H9 (cell line): ENCODE measurements at regions not wholly inside any gene's neighbourhood (a gene's known extent, or its start where the extent isn't known, plus 50 kb on each side); places are given as distances from the start of the nearest gene placed in this dataset.

Source experiments
- DNase-seq: peaks from one replicate; pipeline ENCODE4 v3.0.0-alpha.2; 2017
- H2AFZ ChIP-seq: one replicate; pipeline ENCODE4 v1.6.1; 2013; ENCODE audit warnings: mild to moderate bottlenecking, low read length, control low read depth, moderate library complexity
- H2AK5ac ChIP-seq: 2 replicates; pipeline ENCODE4 v1.6.1; 2013; ENCODE audit warnings: low read length, control low read depth, mixed read lengths; ENCODE audit not compliant: insufficient read length
- H2BK120ac ChIP-seq: one replicate; pipeline ENCODE4 v1.6.1; 2013; ENCODE audit warnings: low read depth, mild to moderate bottlenecking, low read length, control low read depth, inconsistent platforms; ENCODE audit not compliant: poor library complexity, severe bottlenecking
- H2BK12ac ChIP-seq: 2 replicates; pipeline ENCODE4 v1.6.1; 2013; ENCODE audit warnings: low read length, control low read depth, mixed read lengths, low read depth; ENCODE audit not compliant: insufficient read length
- H2BK15ac ChIP-seq: 2 replicates; pipeline ENCODE4 v1.6.1; 2013; ENCODE audit warnings: low read depth, low read length, control low read depth
- H2BK20ac ChIP-seq: one replicate; pipeline ENCODE4 v1.6.1; 2013; ENCODE audit warnings: low read depth, mild to moderate bottlenecking, low read length, control low read depth, inconsistent platforms; ENCODE audit not compliant: poor library complexity, severe bottlenecking
- H2BK5ac ChIP-seq: 2 replicates; pipeline ENCODE4 v1.6.1; 2013; ENCODE audit warnings: low read length, control low read depth, mixed read lengths; ENCODE audit not compliant: insufficient read length
- H3K14ac ChIP-seq: 2 replicates; pipeline ENCODE4 v1.6.1; 2013; ENCODE audit warnings: low read length, control low read depth; ENCODE audit not compliant: insufficient read depth
- H3K18ac ChIP-seq: 2 replicates; pipeline ENCODE4 v1.6.1; 2013; ENCODE audit warnings: low read depth, mild to moderate bottlenecking, mixed read lengths, low read length, control low read depth; ENCODE audit not compliant: insufficient read length
- H3K23ac ChIP-seq: 2 replicates; pipeline ENCODE4 v1.6.1; 2013; ENCODE audit warnings: low read length, control low read depth, mixed read lengths, low read depth; ENCODE audit not compliant: insufficient read length
- H3K23me2 ChIP-seq: 2 replicates; pipeline ENCODE4 v1.6.1; 2013; ENCODE audit warnings: low read depth, mild to moderate bottlenecking, mixed read lengths, low read length, control low read depth; ENCODE audit not compliant: insufficient read length, poor library complexity, severe bottlenecking
- H3K27ac ChIP-seq: 2 replicates; pipeline ENCODE4 v1.5.1; 2013; ENCODE audit warnings: low read length, control low read depth, mixed read lengths, low read depth; ENCODE audit not compliant: insufficient read length
- H3K27me3 ChIP-seq: 2 replicates; pipeline ENCODE4 v1.6.1; 2013; ENCODE audit warnings: low read length, control low read depth, inconsistent platforms; ENCODE audit not compliant: insufficient read depth
- H3K4ac ChIP-seq: 2 replicates; pipeline ENCODE4 v1.6.1; 2013; ENCODE audit warnings: low read depth, mild to moderate bottlenecking, control low read depth, inconsistent platforms, low read length, moderate library complexity
- H3K4me1 ChIP-seq: 2 replicates; pipeline ENCODE4 v1.6.1; 2013; ENCODE audit warnings: low read length, control low read depth, inconsistent platforms; ENCODE audit not compliant: insufficient read depth
- H3K4me2 ChIP-seq: 2 replicates; pipeline ENCODE4 v1.6.1; 2013; ENCODE audit warnings: low read length, control low read depth, mixed read lengths; ENCODE audit not compliant: insufficient read length, insufficient read depth
- H3K56ac ChIP-seq: 2 replicates; pipeline ENCODE4 v1.6.1; 2013; ENCODE audit warnings: low read depth, mild to moderate bottlenecking, mixed read lengths, low read length, control low read depth; ENCODE audit not compliant: insufficient read length
- H3K79me1 ChIP-seq: 2 replicates; pipeline ENCODE4 v1.6.1; 2013; ENCODE audit warnings: low read depth, mild to moderate bottlenecking, moderate library complexity, low read length, control low read depth, inconsistent platforms; ENCODE audit not compliant: insufficient read depth, poor library complexity, severe bottlenecking
- H3K79me2 ChIP-seq: 2 replicates; pipeline ENCODE4 v1.6.1; 2013; ENCODE audit warnings: low read length, control low read depth, inconsistent platforms; ENCODE audit not compliant: insufficient read depth
- H3K9ac ChIP-seq: 2 replicates; pipeline ENCODE4 v1.6.1; 2013; ENCODE audit warnings: low read length, control low read depth, mixed read lengths; ENCODE audit not compliant: insufficient read length; ENCODE audit errors: extremely low read depth
- H3K9me3 ChIP-seq: one replicate; pipeline ENCODE4 v1.6.1; 2013; ENCODE audit warnings: low read depth, low read length, inconsistent platforms; ENCODE audit not compliant: control insufficient read depth
- H3T11ph ChIP-seq: one replicate; pipeline ENCODE4 v1.6.1; 2013; ENCODE audit warnings: mild to moderate bottlenecking, low read length, control low read depth, inconsistent platforms
- H4K20me1 ChIP-seq: one replicate; pipeline ENCODE4 v1.6.1; 2013; ENCODE audit not compliant: control insufficient read depth, insufficient read length, insufficient read depth
- H4K5ac ChIP-seq: 2 replicates; pipeline ENCODE4 v1.6.1; 2013; ENCODE audit warnings: low read depth, mild to moderate bottlenecking, mixed read lengths, low read length, control low read depth; ENCODE audit not compliant: insufficient read length
- H4K8ac ChIP-seq: replicated peaks from 2 replicates; pipeline ENCODE4 v1.6.1; 2013; ENCODE audit warnings: low read length, control low read depth, mixed read lengths, low read depth; ENCODE audit not compliant: insufficient read length
- H4K91ac ChIP-seq: 2 replicates; pipeline ENCODE4 v1.6.1; 2013; ENCODE audit warnings: low read depth, mild to moderate bottlenecking, moderate library complexity, mixed read lengths, low read length, control low read depth; ENCODE audit not compliant: insufficient read length
- H3K27ac Mint-ChIP-seq, 3 experiments: 2 replicates in 2 of 3; 3 replicates in 1 of 3; pipeline ENCODE4 v1.8.0; 2020 to 2021; ENCODE audit warnings: mixed read lengths in 3 of 3, mild to moderate bottlenecking in 1 of 3, moderate library complexity in 1 of 3
- H3K27me3 Mint-ChIP-seq: 2 replicates; pipeline ENCODE4 v1.8.0; 2021; ENCODE audit warnings: low read depth, mild to moderate bottlenecking, moderate library complexity, mixed read lengths
- H3K36me3 Mint-ChIP-seq, 3 experiments: 2 replicates in 2 of 3; 3 replicates in 1 of 3; pipeline ENCODE4 v1.8.0; 2020 to 2021; ENCODE audit warnings: low read depth in 3 of 3, mixed read lengths in 3 of 3; ENCODE audit not compliant: insufficient read depth in 1 of 3
- H3K4me1 Mint-ChIP-seq, 2 experiments: 2 replicates each; pipeline ENCODE4 v1.8.0; 2020; ENCODE audit warnings: mixed read lengths in 2 of 2
- H3K4me3 Mint-ChIP-seq, 2 experiments: 2 replicates in 1 of 2; 3 replicates in 1 of 2; pipeline ENCODE4 v1.8.0; 2020 to 2021; ENCODE audit warnings: mild to moderate bottlenecking in 2 of 2, mixed read lengths in 2 of 2, moderate library complexity in 1 of 2
- H3K9me3 Mint-ChIP-seq, 2 experiments: 2 replicates in 1 of 2; 3 replicates in 1 of 2; pipeline ENCODE4 v1.8.0; 2020; ENCODE audit warnings: mild to moderate bottlenecking in 2 of 2, mixed read lengths in 2 of 2, moderate library complexity in 1 of 2
- WGBS: extraction: QIAGEN DNeasy Blood & Tissue Kit; methylation state at CpG from one replicate; pipeline ENCODE4 v1.1.7; 2013; ENCODE audit warnings: missing lambda C conversion rate, low lambda C conversion rate, mixed read lengths; ENCODE audit not compliant: insufficient read length; ENCODE audit errors: extremely low coverage; 5-methylcytosine and 5-hydroxymethylcytosine counted together
- TF ChIP-seq, protein P1 (sequence below): fragments of 200-600 bp; sonication (generic); conservative IDR thresholded peaks from 3 replicates; pipeline ENCODE4 v1.8.0; 2021; ENCODE audit warnings: antibody characterized with exemption, mild to moderate bottlenecking

DNA sequence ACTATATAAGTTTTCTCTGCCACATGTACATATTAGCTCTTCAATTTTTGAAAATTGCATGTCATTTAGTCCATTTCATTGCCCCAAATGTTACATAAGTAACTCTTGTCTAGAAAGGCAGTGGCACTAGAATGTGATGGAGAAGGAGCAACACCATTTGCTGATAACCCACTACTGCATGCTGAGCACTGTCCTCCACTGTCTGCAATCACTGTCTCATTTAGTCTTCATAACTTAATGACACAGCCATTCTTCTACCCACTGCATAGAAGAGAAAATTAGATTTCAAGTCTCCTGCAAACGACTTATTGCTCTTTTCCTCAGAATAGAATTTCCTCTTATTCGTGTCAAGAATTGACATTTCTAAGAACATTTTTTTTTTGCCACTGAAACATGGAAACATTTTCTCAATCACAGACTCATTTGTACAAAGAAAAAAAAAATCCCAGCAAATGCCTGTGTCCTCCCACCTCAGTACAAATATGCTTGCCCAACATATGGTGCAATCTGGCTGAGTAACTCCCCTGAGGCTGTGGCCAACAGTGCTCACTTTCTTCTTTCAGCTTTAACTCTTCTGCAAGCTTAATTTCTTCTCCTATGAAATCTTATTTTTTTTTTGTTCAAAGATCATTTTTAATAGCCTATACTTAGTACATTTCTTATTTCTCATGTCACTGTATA is 768.6 kb upstream of the HS6ST1 start:
- TF ChIP-seq, protein P1, sequence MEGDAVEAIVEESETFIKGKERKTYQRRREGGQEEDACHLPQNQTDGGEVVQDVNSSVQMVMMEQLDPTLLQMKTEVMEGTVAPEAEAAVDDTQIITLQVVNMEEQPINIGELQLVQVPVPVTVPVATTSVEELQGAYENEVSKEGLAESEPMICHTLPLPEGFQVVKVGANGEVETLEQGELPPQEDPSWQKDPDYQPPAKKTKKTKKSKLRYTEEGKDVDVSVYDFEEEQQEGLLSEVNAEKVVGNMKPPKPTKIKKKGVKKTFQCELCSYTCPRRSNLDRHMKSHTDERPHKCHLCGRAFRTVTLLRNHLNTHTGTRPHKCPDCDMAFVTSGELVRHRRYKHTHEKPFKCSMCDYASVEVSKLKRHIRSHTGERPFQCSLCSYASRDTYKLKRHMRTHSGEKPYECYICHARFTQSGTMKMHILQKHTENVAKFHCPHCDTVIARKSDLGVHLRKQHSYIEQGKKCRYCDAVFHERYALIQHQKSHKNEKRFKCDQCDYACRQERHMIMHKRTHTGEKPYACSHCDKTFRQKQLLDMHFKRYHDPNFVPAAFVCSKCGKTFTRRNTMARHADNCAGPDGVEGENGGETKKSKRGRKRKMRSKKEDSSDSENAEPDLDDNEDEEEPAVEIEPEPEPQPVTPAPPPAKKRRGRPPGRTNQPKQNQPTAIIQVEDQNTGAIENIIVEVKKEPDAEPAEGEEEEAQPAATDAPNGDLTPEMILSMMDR = no peak
- H3K23ac ChIP-seq = no peak overlapping the region
- no peak overlapping the region for H3K4me2 ChIP-seq
- H3K23me2 ChIP-seq = no peaks in the 10 kb centered on the region
- H3K27me3 Mint-ChIP-seq = no peaks in the 10 kb centered on the region
- H2AK5ac ChIP-seq = no peak overlapping the region
- no peak overlapping the region for H3K4ac ChIP-seq
- H3K4me1 Mint-ChIP-seq = 0 out of 4 replicates have a peak, but pooled peaks cover 2 to 3% of the 10 kb centered on the region in 2 experiments
- WGBS = no CpG with 5 or more reads among the region's 2 CpGs
- no peak overlapping the region for H4K5ac ChIP-seq
- no peak overlapping the region for H2BK120ac ChIP-seq
- H4K20me1 ChIP-seq = no peaks in the 10 kb centered on the region
- no peak overlapping the region for H3T11ph ChIP-seq
- H3K9me3 ChIP-seq = no peaks in the 10 kb centered on the region
- H3K9me3 Mint-ChIP-seq = no peaks in the 10 kb centered on the region
- H3K79me2 ChIP-seq = no peaks in the 10 kb centered on the region
- no peak overlapping the region for H2AFZ ChIP-seq
- no peak overlapping the region for H3K56ac ChIP-seq
- no peak overlapping the region for H3K14ac ChIP-seq
- H3K79me1 ChIP-seq = no peaks in the 10 kb centered on the region
- no peaks in the 10 kb centered on the region for H3K27me3 ChIP-seq
- no peak overlapping the region for H2BK12ac ChIP-seq
- no peak overlapping the region for H4K8ac ChIP-seq
- no peak overlapping the region for H3K18ac ChIP-seq
- no peak overlapping the region for H2BK5ac ChIP-seq
- H3K4me1 ChIP-seq = no peaks in the 10 kb centered on the region
- no peak overlapping the region for H3K9ac ChIP-seq
- no peak overlapping the region for H3K4me3 Mint-ChIP-seq
- no peaks in the 10 kb centered on the region for H3K36me3 Mint-ChIP-seq
- DNase-seq = no peak
- H3K27ac Mint-ChIP-seq = no peak overlapping the region
- no peak overlapping the region for H2BK15ac ChIP-seq
- no peak overlapping the region for H3K27ac ChIP-seq
- H4K91ac ChIP-seq = no peak overlapping the region
- no peak overlapping the region for H2BK20ac ChIP-seq
